Skeletal muscle tissue (tissue), 3 donors: ENCODE measurements at regions not wholly inside any gene's neighbourhood (a gene's known extent, or its start where the extent isn't known, plus 50 kb on each side); places are given as distances from the start of the nearest gene placed in this dataset.

Experiments used
- H3K27ac ChIP-seq: one replicate; pipeline ENCODE4 v1.7.0; 2013; ENCODE audit warnings: mild to moderate bottlenecking, low read depth, low read length, inconsistent platforms
- H3K27me3 ChIP-seq, 3 donors: one replicate each; pipeline ENCODE4 v1.7.0; 2013; ENCODE audit warnings: low read length in 3 of 3; ENCODE audit not compliant: control insufficient read depth in 3 of 3, insufficient read depth in 3 of 3
- H3K36me3 ChIP-seq, 3 donors: one replicate each; pipeline ENCODE4 v1.7.0; 2013; ENCODE audit warnings: low read length in 3 of 3; ENCODE audit not compliant: control insufficient read depth in 3 of 3, insufficient read depth in 3 of 3
- H3K4me1 ChIP-seq, 3 donors: one replicate each; pipeline ENCODE4 v1.7.0; 2013; ENCODE audit warnings: low read length in 3 of 3, mild to moderate bottlenecking in 3 of 3; ENCODE audit not compliant: control insufficient read depth in 3 of 3, insufficient read depth in 3 of 3
- H3K4me3 ChIP-seq, 3 donors: one replicate each; pipeline ENCODE4 v1.7.0; 2013; ENCODE audit warnings: low read length in 3 of 3
- H3K9ac ChIP-seq, 3 donors: one replicate each; pipeline ENCODE4 v1.7.0; 2013; ENCODE audit warnings: low read length in 3 of 3, mild to moderate bottlenecking in 3 of 3, moderate library complexity in 2 of 3, low read depth in 1 of 3
- H3K9me3 ChIP-seq, 3 donors: one replicate each; pipeline ENCODE4 v1.7.0; 2013; ENCODE audit warnings: low read length in 3 of 3; ENCODE audit not compliant: control insufficient read depth in 3 of 3
- donor health status: Osteomylitis.

- Histone ChIP-seq H3K9ac (no peak overlapping the region), H3K27ac (no peak overlapping the region), H3K9me3 (no peaks in the 10 kb centered on the region), H3K27me3 (peaks cover 0 to 6% (median 3%) of the 10 kb centered on the region in 3 donors), H3K4me1 (no peaks in the 10 kb centered on the region), H3K4me3 (no peak overlapping the region), H3K36me3 (no peaks in the 10 kb centered on the region)
Measured at GRCh38 chr13:34752283-34752960, 189.6 kb upstream of the NBEA start.

- Histone ChIP-seq H3K4me3 (no peak overlapping the region), H3K36me3 (no peaks in the 10 kb centered on the region), H3K27ac (no peak overlapping the region), H3K4me1 (no peaks in the 10 kb centered on the region), H3K9me3 (no peaks in the 10 kb centered on the region), H3K9ac (no peak overlapping the region), H3K27me3 (no peaks in the 10 kb centered on the region)
Measured at GRCh38 chr13:34756136-34756535, 185.9 kb upstream of the NBEA start.

GRCh38 chr13:34756572-34756971 is 185.5 kb upstream of the NBEA start:
- no peak overlapping the region for H3K27ac ChIP-seq
- H3K9me3 ChIP-seq, result no peaks in the 10 kb centered on the region
- H3K27me3 ChIP-seq, result no peaks in the 10 kb centered on the region
- no peaks in the 10 kb centered on the region for H3K36me3 ChIP-seq
- H3K4me1 ChIP-seq, result no peaks in the 10 kb centered on the region
- no peak overlapping the region for H3K9ac ChIP-seq
- H3K4me3 ChIP-seq, result no peak overlapping the region

- no peaks in the 10 kb centered on the region for H3K27me3 ChIP-seq
- no peak overlapping the region for H3K9ac ChIP-seq
- no peaks in the 10 kb centered on the region for H3K4me1 ChIP-seq
- H3K4me3 ChIP-seq, result no peak overlapping the region
- H3K9me3 ChIP-seq, result no peaks in the 10 kb centered on the region
- no peaks in the 10 kb centered on the region for H3K36me3 ChIP-seq
- H3K27ac ChIP-seq, result no peak overlapping the region
Measured at GRCh38 chr13:34757441-34757840, 184.6 kb upstream of the NBEA start.

- Histone ChIP-seq H3K27me3 (no peaks in the 10 kb centered on the region), H3K36me3 (no peaks in the 10 kb centered on the region), H3K27ac (no peak overlapping the region), H3K9ac (no peak overlapping the region), H3K4me3 (no peak overlapping the region), H3K4me1 (no peaks in the 10 kb centered on the region), H3K9me3 (no peaks in the 10 kb centered on the region)
Measured at GRCh38 chr13:34758628-34759027, 183.4 kb upstream of the NBEA start.

- no peak overlapping the region for H3K9ac ChIP-seq
- no peak overlapping the region for H3K27ac ChIP-seq
- H3K27me3 ChIP-seq, result no peaks in the 10 kb centered on the region
- H3K9me3 ChIP-seq, result no peaks in the 10 kb centered on the region
- H3K4me1 ChIP-seq, result no peaks in the 10 kb centered on the region
- no peak overlapping the region for H3K4me3 ChIP-seq
- no peaks in the 10 kb centered on the region for H3K36me3 ChIP-seq
Measured at GRCh38 chr13:34762312-34762711, 179.8 kb upstream of the NBEA start.

GRCh38 chr13:34764246-34764645 is 177.8 kb upstream of the NBEA start:
- H3K27ac ChIP-seq, result no peak overlapping the region
- no peak overlapping the region for H3K4me3 ChIP-seq
- no peak overlapping the region for H3K9ac ChIP-seq
- no peaks in the 10 kb centered on the region for H3K36me3 ChIP-seq
- no peaks in the 10 kb centered on the region for H3K4me1 ChIP-seq
- H3K9me3 ChIP-seq, result no peaks in the 10 kb centered on the region
- H3K27me3 ChIP-seq, result no peaks in the 10 kb centered on the region

GRCh38 chr13:34765446-34766180 is 176.5 kb upstream of the NBEA start:
- Histone ChIP-seq H3K4me1 (no peaks in the 10 kb centered on the region), H3K36me3 (no peaks in the 10 kb centered on the region), H3K4me3 (no peak overlapping the region), H3K9me3 (no peaks in the 10 kb centered on the region), H3K27ac (no peak overlapping the region), H3K27me3 (no peaks in the 10 kb centered on the region), H3K9ac (no peak overlapping the region)

GRCh38 chr13:34767778-34768177 is 174.3 kb upstream of the NBEA start:
- Histone ChIP-seq H3K9ac (no peak overlapping the region), H3K9me3 (no peaks in the 10 kb centered on the region), H3K36me3 (no peaks in the 10 kb centered on the region), H3K4me3 (no peak overlapping the region), H3K4me1 (no peaks in the 10 kb centered on the region), H3K27me3 (no peaks in the 10 kb centered on the region), H3K27ac (no peak overlapping the region)

GRCh38 chr13:34772206-34772605 is 169.9 kb upstream of the NBEA start:
- Histone ChIP-seq H3K27ac (no peak overlapping the region), H3K36me3 (no peaks in the 10 kb centered on the region), H3K4me3 (no peak overlapping the region), H3K27me3 (no peaks in the 10 kb centered on the region), H3K9me3 (no peaks in the 10 kb centered on the region), H3K9ac (no peak overlapping the region), H3K4me1 (no peaks in the 10 kb centered on the region)
